ENCODE measurements at regions not wholly inside any gene's neighbourhood (a gene's known extent, or its start where the extent isn't known, plus 50 kb on each side); places are given as distances from the start of the nearest gene placed in this dataset.

- Histone ChIP-seq H3K9me2 (ENCODE audit: insufficient read depth, low read length) (no peaks in the 10 kb centered on the region), H3K36me3 (ENCODE audit: insufficient read depth, low read length) (no peaks in the 10 kb centered on the region), H3K9me3 (ENCODE audit: low read length) (no peaks in the 10 kb centered on the region), H2AFZ (ENCODE audit: low read length) (no peak overlapping the region), H4K20me1 (ENCODE audit: insufficient read depth, low read length) (no peaks in the 10 kb centered on the region), H3K4me3 (ENCODE audit: low read depth, low read length, poor library complexity, severe bottlenecking) (no peak overlapping the region), H3K79me2 (ENCODE audit: insufficient read depth, low read depth, low read length) (no peaks in the 10 kb centered on the region), H3K4me1 (ENCODE audit: insufficient read depth, low read length, poor library complexity, severe bottlenecking) (no peaks in the 10 kb centered on the region), H3K4me2 (ENCODE audit: low read length) (no peak overlapping the region), H3K27ac (ENCODE audit: low read depth, low read length, poor library complexity, severe bottlenecking) (no peak overlapping the region)
- intact Hi-C loops (cut with micrococcal nuclease; ENCODE audit: unreplicated experiment): no loop called here
- TF ChIP-seq EZH2phosphoT487 (IDR thresholded peaks at IDR 0.05; ENCODE audit: borderline replicate concordance, low read depth, low read length): no peak
- TF ChIP-seq, protein P1, sequence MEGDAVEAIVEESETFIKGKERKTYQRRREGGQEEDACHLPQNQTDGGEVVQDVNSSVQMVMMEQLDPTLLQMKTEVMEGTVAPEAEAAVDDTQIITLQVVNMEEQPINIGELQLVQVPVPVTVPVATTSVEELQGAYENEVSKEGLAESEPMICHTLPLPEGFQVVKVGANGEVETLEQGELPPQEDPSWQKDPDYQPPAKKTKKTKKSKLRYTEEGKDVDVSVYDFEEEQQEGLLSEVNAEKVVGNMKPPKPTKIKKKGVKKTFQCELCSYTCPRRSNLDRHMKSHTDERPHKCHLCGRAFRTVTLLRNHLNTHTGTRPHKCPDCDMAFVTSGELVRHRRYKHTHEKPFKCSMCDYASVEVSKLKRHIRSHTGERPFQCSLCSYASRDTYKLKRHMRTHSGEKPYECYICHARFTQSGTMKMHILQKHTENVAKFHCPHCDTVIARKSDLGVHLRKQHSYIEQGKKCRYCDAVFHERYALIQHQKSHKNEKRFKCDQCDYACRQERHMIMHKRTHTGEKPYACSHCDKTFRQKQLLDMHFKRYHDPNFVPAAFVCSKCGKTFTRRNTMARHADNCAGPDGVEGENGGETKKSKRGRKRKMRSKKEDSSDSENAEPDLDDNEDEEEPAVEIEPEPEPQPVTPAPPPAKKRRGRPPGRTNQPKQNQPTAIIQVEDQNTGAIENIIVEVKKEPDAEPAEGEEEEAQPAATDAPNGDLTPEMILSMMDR (conservative IDR thresholded peaks at IDR 0.05; ENCODE audit: low read length): no peak
- no TSS peak for BruUV-seq (replicated peaks)
- POLR2A ChIA-PET: no interaction called here
- CTCF ChIA-PET (ENCODE audit: unreplicated experiment): no interaction called here
- no peak for DNase-seq (ENCODE audit: low spot score)
Observed at GRCh38 chr3:124540550-124541211, 189.6 kb upstream of the UMPS start.

- TF ChIP-seq, protein P1 (conservative IDR thresholded peaks at IDR 0.05; ENCODE audit: low read length): no peak
- no peak for TF ChIP-seq EZH2phosphoT487 (IDR thresholded peaks at IDR 0.05; ENCODE audit: borderline replicate concordance, low read depth, low read length)
- H3K9me2 ChIP-seq (ENCODE audit: insufficient read depth, low read length): no peaks in the 10 kb centered on the region
- BruUV-seq (replicated peaks): no TSS peak
- H3K4me3 ChIP-seq (ENCODE audit: low read depth, low read length, poor library complexity, severe bottlenecking): no peak overlapping the region
- H3K36me3 ChIP-seq (ENCODE audit: insufficient read depth, low read length): no peaks in the 10 kb centered on the region
- no peaks in the 10 kb centered on the region for H3K9me3 ChIP-seq (ENCODE audit: low read length)
- CTCF ChIA-PET (ENCODE audit: unreplicated experiment): no interaction called here
- H3K27ac ChIP-seq (ENCODE audit: low read depth, low read length, poor library complexity, severe bottlenecking): no peak overlapping the region
- POLR2A ChIA-PET: no interaction called here
- H4K20me1 ChIP-seq (ENCODE audit: insufficient read depth, low read length): no peaks in the 10 kb centered on the region
- H2AFZ ChIP-seq (ENCODE audit: low read length): no peak overlapping the region
- H3K4me2 ChIP-seq (ENCODE audit: low read length): no peak overlapping the region
- H3K79me2 ChIP-seq (ENCODE audit: insufficient read depth, low read depth, low read length): no peaks in the 10 kb centered on the region
- intact Hi-C loops (cut with micrococcal nuclease; ENCODE audit: unreplicated experiment): no loop called here
- DNase-seq (ENCODE audit: low spot score): no peak
- no peaks in the 10 kb centered on the region for H3K4me1 ChIP-seq (ENCODE audit: insufficient read depth, low read length, poor library complexity, severe bottlenecking)
Observed at GRCh38 chr3:124542214-124542869, 187.9 kb upstream of the UMPS start.

DNA sequence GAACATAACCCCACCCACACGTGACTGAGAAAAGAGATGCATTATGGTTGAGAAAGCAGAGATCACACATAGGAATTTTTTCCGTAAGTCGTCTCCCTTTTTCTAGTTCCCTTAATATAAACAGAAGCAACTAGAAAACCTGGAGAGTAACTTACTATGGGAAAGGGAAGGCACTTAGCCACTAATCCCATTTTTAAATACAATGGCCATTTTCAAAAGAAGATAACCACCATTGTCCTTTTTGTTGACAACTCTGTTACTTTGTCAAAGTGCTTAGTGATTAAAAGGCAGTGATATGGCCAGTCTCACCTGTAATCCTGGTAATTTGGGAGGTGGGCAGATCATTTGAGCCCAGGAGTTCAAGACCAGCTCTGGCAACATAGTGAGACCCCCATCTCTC is 184.4 kb upstream of the UMPS start:
- H2AFZ ChIP-seq (ENCODE audit: low read length): no peak overlapping the region
- TF ChIP-seq, protein P1 (conservative IDR thresholded peaks at IDR 0.05; ENCODE audit: low read length): no peak
- no peak for TF ChIP-seq EZH2phosphoT487 (IDR thresholded peaks at IDR 0.05; ENCODE audit: borderline replicate concordance, low read depth, low read length)
- POLR2A ChIA-PET: interaction anchor here (0.6 kb wide), 1 partner anchor 55 kb away, joined by 11 read pairs; no protein-coding TSS in a partner anchor
- H3K79me2 ChIP-seq (ENCODE audit: insufficient read depth, low read depth, low read length): no peaks in the 10 kb centered on the region
- no peaks in the 10 kb centered on the region for H3K36me3 ChIP-seq (ENCODE audit: insufficient read depth, low read length)
- CTCF ChIA-PET (ENCODE audit: unreplicated experiment): no interaction called here
- H3K9me2 ChIP-seq (ENCODE audit: insufficient read depth, low read length): no peaks in the 10 kb centered on the region
- BruUV-seq (replicated peaks): no TSS peak
- H3K27ac ChIP-seq (ENCODE audit: low read depth, low read length, poor library complexity, severe bottlenecking): no peak overlapping the region
- no peaks in the 10 kb centered on the region for H3K4me1 ChIP-seq (ENCODE audit: insufficient read depth, low read length, poor library complexity, severe bottlenecking)
- no peak overlapping the region for H3K4me3 ChIP-seq (ENCODE audit: low read depth, low read length, poor library complexity, severe bottlenecking)
- no peaks in the 10 kb centered on the region for H4K20me1 ChIP-seq (ENCODE audit: insufficient read depth, low read length)
- no peak overlapping the region for H3K4me2 ChIP-seq (ENCODE audit: low read length)
- intact Hi-C loops (cut with micrococcal nuclease; ENCODE audit: unreplicated experiment): no loop called here
- DNase-seq (ENCODE audit: low spot score): no peak
- no peaks in the 10 kb centered on the region for H3K9me3 ChIP-seq (ENCODE audit: low read length)

All from OCI-LY7 (cell line).